PC-9 (cell line): ENCODE measurements at regions not wholly inside any gene's neighbourhood (a gene's known extent, or its start where the extent isn't known, plus 50 kb on each side); places are given as distances from the start of the nearest gene placed in this dataset.

Source experiments
- BruUV-seq: library from RNA; stranded (reverse); fragments of 400-500 nt; replicated peaks from 2 replicates; lab custom pipeline; 2021; lab: Mats Ljungman, UMichigan
- CTCF ChIA-PET: fragments of 300-600 bp; sonication (Branson Sonifier 250); formaldehyde crosslinking; loops from one replicate; lab custom pipeline; 2022; ENCODE audit warnings: antibody characterized with exemption; lab: Charles Lee
- POLR2A ChIA-PET: fragments of 300-600 bp; sonication (Branson Sonifier 250); formaldehyde crosslinking; loops from one replicate; lab custom pipeline; 2022; ENCODE audit warnings: antibody characterized with exemption; ENCODE audit not compliant: unreplicated experiment; lab: Charles Lee
- DNase-seq, 2 experiments: peaks; one replicate each; pipeline versions ENCODE4 v3.0.0 to v3.0.0-alpha.2; 2015 to 2022; ENCODE audit warnings: mixed read lengths in 1 of 2
- H2AFZ ChIP-seq: fragments of 200-600 bp; sonication (generic); 2 replicates; pipeline ENCODE4 v1.8.1; 2017; ENCODE audit warnings: antibody characterized with exemption
- H3F3A ChIP-seq: fragments of 200-600 bp; sonication (generic); 2 replicates; pipeline ENCODE4 v1.8.1; 2017; ENCODE audit warnings: antibody characterized with exemption, mild to moderate bottlenecking, low read depth; ENCODE audit not compliant: insufficient read depth
- H3K27ac ChIP-seq: fragments of 200-600 bp; sonication (generic); 2 replicates; pipeline ENCODE4 v1.6.1; 2016; ENCODE audit warnings: mixed run types
- H3K27me3 ChIP-seq: fragments of 200-600 bp; sonication (generic); 2 replicates; pipeline ENCODE4 v1.6.1; 2016; ENCODE audit warnings: low read depth, mixed run types; ENCODE audit not compliant: insufficient read depth
- H3K36me3 ChIP-seq: fragments of 200-600 bp; sonication (generic); 2 replicates; pipeline ENCODE4 v1.6.1; 2016; ENCODE audit warnings: low read depth, mixed run types
- H3K4me1 ChIP-seq: fragments of 200-600 bp; sonication (generic); replicated peaks from 2 replicates; pipeline ENCODE4 v1.6.1; 2016; ENCODE audit warnings: mixed run types; ENCODE audit not compliant: insufficient read depth
- H3K4me2 ChIP-seq: fragments of 200-600 bp; sonication (generic); 2 replicates; pipeline ENCODE4 v1.6.1; 2017; ENCODE audit warnings: mixed run types
- H3K4me3 ChIP-seq: fragments of 200-600 bp; sonication (generic); 2 replicates; pipeline ENCODE4 v1.6.1; 2016; ENCODE audit warnings: mixed run types
- H3K79me2 ChIP-seq: fragments of 200-600 bp; sonication (generic); 2 replicates; pipeline ENCODE4 v1.6.1; 2017; ENCODE audit warnings: low read depth, mixed run types
- H3K9me2 ChIP-seq: fragments of 200-600 bp; sonication (generic); 2 replicates; pipeline ENCODE4 v1.8.1; 2017; ENCODE audit warnings: mild to moderate bottlenecking; ENCODE audit not compliant: insufficient read depth
- H3K9me3 ChIP-seq: fragments of 200-600 bp; sonication (generic); 2 replicates; pipeline ENCODE4 v1.8.1; 2016; ENCODE audit warnings: low read depth; ENCODE audit not compliant: insufficient read depth
- H4K20me1 ChIP-seq: fragments of 200-600 bp; sonication (generic); 2 replicates; pipeline ENCODE4 v1.8.1; 2017; ENCODE audit not compliant: insufficient read depth
- CTCF ChIP-seq: fragments of 200-600 bp; sonication (generic); conservative IDR thresholded peaks from 2 replicates; pipeline ENCODE4 v1.6.1; 2017; ENCODE audit warnings: mixed run types, antibody characterized with exemption, mild to moderate bottlenecking, moderate library complexity
- EZH2 ChIP-seq: fragments of 200-600 bp; sonication (generic); IDR thresholded peaks from 2 replicates; pipeline ENCODE4 v1.8.0; 2017; ENCODE audit warnings: antibody characterized with exemption, low read depth
- intact Hi-C: fragments of 100-400 bp; cut with micrococcal nuclease; formaldehyde crosslinking; loops from one replicate; pipeline ENCODE4 v1.10.0; 2022; ENCODE audit not compliant: unreplicated experiment

- no peak overlapping the region for H3K27ac ChIP-seq
- no peak for DNase-seq
- ChIA-PET CTCF (no interaction called here), POLR2A (interaction anchor here (0.6 kb wide), 1 partner anchor 599 kb away, joined by 3 read pairs; no protein-coding TSS in a partner anchor)
- H3K79me2 ChIP-seq: no peaks in the 10 kb centered on the region
- BruUV-seq: no TSS peak
- H4K20me1 ChIP-seq: no peaks in the 10 kb centered on the region
- intact Hi-C loops: no loop called here
- no peaks in the 10 kb centered on the region for H3K27me3 ChIP-seq
- peak overlapping the region; percentile 25; the same call in 1 of the 2 replicates for H3K4me2 ChIP-seq
- H3K4me3 ChIP-seq: no peak overlapping the region
- no peaks in the 10 kb centered on the region for H3K36me3 ChIP-seq
- peaks cover 88% of the 10 kb centered on the region for H3K4me1 ChIP-seq
- no peaks in the 10 kb centered on the region for H3K9me2 ChIP-seq
- H3F3A ChIP-seq: peaks cover 47% of the 10 kb centered on the region
- H2AFZ ChIP-seq: no peak overlapping the region
- TF ChIP-seq EZH2 (no peak), CTCF (no peak)
- H3K9me3 ChIP-seq: no peaks in the 10 kb centered on the region
These were observed 85.8 kb upstream of the FGF3 start for GRCh38 chr11:69904974-69905535.

GRCh38 chr11:69905611-69906452 lies 86.6 kb upstream of the FGF3 start:
- Histone ChIP-seq H3K79me2 (no peaks in the 10 kb centered on the region), H3K36me3 (no peaks in the 10 kb centered on the region), H4K20me1 (no peaks in the 10 kb centered on the region), H3F3A (peaks cover 42% of the 10 kb centered on the region), H3K9me3 (no peaks in the 10 kb centered on the region), H3K9me2 (no peaks in the 10 kb centered on the region), H3K4me3 (no peak overlapping the region), H3K4me2 (peak overlapping the region; percentile 25), H3K27me3 (no peaks in the 10 kb centered on the region), H2AFZ (no peak overlapping the region), H3K27ac (peak overlapping the region; percentile 70), H3K4me1 (peaks cover 91% of the 10 kb centered on the region)
- DNase-seq: no peak
- ChIA-PET CTCF (interaction anchor here (1.2 kb wide), 1 partner anchor 17 kb away, joined by 3 read pairs; no protein-coding TSS in a partner anchor), POLR2A (interaction anchor here (0.6 kb wide), 1 partner anchor 249 kb away, joined by 3 read pairs; no protein-coding TSS in a partner anchor)
- intact Hi-C loops: no loop called here
- BruUV-seq: no TSS peak
- TF ChIP-seq EZH2: no peak

GRCh38 chr11:69906453-69906907 lies 87.3 kb upstream of the FGF3 start:
- Histone ChIP-seq H3K27me3 (no peaks in the 10 kb centered on the region), H3K4me2 (peak overlapping the region; percentile 25), H3K4me1 (peaks cover 91% of the 10 kb centered on the region), H4K20me1 (no peaks in the 10 kb centered on the region), H3F3A (peaks cover 36% of the 10 kb centered on the region), H3K27ac (peak overlapping the region; percentile 70), H2AFZ (no peak overlapping the region), H3K9me2 (no peaks in the 10 kb centered on the region), H3K36me3 (no peaks in the 10 kb centered on the region), H3K9me3 (no peaks in the 10 kb centered on the region), H3K79me2 (no peaks in the 10 kb centered on the region), H3K4me3 (no peak overlapping the region)
- CTCF ChIA-PET: interaction anchor here (1.2 kb wide), 1 partner anchor 17 kb away, joined by 3 read pairs; no protein-coding TSS in a partner anchor
- TF ChIP-seq CTCF: no peak
- no peak for TF ChIP-seq EZH2
- POLR2A ChIA-PET: interaction anchor here (0.6 kb wide), 1 partner anchor 250 kb away, joined by 3 read pairs; no protein-coding TSS in a partner anchor
- peak in 1 of 2 experiments; percentile 90 for DNase-seq
- BruUV-seq: no TSS peak
- intact Hi-C loops: no loop called here
